HG03571 (cell line): ENCODE measurements at regions not wholly inside any gene's neighbourhood (a gene's known extent, or its start where the extent isn't known, plus 50 kb on each side); places are given as distances from the start of the nearest gene placed in this dataset.

ENCODE experiments used
- ATAC-seq: cut with Tn5 transposase; IDR thresholded peaks from one replicate; pipeline ENCODE4 v1.9.1; 2021; ENCODE audit not compliant: unreplicated experiment

GRCh38 chr5:1707467-1707866 lies 92.2 kb downstream of the MRPL36 start:
- ATAC-seq, result no peak

DNA sequence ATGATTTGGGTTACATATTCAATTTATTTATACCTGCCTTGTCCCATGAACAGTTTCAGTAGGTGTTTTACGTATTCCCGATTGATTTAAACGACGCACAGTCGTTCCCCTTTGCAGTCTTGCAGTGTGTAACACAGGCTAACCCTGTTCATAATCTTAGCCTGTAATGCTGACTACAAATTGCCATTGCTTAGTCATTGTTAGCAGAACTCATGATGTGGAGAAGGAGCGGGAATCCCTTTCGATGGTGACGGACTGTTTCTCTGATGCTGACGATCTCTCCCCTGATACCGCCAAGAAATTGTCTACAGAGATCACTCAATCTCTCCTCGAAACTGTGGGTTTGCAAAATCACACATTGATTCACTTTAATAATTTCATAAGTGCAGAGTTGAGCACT lies 93.2 kb downstream of the MRPL36 start:
- no peak for ATAC-seq

DNA sequence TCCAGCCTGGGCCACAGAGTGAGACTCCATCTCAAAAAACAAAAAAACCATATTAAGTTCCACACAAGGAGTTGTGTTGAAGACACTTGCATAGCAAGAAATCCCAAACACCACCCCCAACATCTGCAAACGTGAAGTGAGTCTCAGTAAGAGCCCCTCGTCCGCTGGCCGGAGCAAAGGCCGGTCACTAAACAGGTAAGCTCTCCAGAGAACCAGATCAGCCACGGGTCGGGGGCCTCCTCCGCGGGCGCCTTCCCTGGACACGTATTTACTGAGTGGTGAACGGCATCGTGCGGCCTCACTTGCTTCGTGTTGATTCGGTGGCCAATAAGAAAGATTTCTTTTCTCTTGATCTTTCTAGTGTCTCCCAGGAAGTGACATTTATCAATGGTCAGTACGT lies 93.6 kb downstream of the MRPL36 start:
- no peak for ATAC-seq

DNA sequence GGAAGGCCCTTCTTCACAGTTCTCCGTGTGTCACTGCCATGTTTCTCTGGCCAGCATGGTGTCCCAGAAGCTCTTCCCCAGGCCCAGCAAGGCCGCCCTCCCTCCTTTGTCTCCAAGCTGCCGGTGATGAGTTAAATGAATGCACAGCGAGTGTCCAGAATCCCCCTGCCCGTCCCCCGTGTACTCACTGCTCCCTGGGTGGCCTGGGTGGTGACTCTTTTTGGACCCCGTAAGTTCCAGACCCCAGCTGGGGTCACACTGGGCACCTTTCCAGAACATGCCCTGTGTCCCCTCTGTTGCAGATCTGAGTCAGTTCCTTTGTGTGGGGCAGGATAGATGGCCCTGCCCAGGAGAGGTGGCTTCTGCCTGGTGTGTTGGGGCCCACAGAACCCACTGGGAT lies 95.0 kb downstream of the MRPL36 start:
- no peak for ATAC-seq

DNA sequence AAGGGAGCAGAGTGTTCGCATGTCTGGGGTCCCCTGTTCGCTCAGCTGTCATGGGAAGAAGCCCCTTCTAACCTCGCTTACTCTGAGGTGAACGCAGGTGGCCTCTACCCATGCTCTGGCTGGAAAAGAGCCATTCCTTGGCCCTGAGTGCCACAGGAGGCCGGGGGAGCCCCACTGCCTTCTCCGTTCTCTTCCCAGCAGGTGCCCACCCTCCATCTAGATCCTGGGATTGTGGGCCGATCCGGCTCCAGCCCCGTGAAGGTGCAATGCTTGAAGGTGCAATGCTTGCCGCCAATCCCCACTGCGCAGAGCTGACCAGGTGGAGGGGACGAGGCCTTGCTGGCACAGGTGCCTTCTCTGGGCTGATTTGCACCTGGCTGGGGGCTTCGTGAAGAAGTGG lies 95.4 kb downstream of the MRPL36 start:
- ATAC-seq, result no peak

GRCh38 chr5:1703352-1704050 lies 96.1 kb downstream of the MRPL36 start:
- ATAC-seq, result no peak

GRCh38 chr5:1702318-1702717 lies 97.3 kb downstream of the MRPL36 start:
- ATAC-seq, result no peak

GRCh38 chr5:1701884-1702283 lies 97.8 kb downstream of the MRPL36 start:
- ATAC-seq, result no peak

DNA sequence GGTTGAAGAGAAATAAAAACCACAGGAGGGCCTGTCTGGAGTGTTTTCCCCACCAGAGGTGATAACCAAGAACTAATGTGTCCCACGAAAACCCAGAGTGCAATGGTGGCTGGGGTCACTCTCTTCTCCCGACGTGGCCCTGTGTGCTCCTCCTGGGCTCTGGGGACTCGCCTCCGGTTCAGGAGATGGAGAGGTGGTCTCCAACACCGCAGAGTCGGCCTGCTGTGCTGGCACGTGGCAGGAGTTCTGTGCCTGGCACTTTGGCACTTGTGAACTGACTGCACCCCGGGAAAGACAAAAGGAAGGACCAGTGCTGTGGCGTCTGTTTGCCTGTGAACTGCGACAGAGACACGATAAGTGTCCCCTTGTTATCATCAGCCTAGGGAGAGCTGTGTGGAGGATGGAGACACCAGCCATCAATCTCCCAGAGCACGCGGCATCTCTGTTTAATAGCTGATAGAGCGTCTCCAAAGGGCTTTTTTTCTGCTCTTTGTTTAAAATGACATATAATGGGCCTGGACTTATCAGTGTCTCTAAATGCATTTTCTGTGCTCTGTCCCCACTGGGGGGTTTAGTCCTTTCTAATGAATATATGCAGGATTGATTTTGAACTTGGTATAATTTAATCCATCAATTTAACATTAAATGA lies 98.3 kb downstream of the MRPL36 start:
- no peak for ATAC-seq

DNA sequence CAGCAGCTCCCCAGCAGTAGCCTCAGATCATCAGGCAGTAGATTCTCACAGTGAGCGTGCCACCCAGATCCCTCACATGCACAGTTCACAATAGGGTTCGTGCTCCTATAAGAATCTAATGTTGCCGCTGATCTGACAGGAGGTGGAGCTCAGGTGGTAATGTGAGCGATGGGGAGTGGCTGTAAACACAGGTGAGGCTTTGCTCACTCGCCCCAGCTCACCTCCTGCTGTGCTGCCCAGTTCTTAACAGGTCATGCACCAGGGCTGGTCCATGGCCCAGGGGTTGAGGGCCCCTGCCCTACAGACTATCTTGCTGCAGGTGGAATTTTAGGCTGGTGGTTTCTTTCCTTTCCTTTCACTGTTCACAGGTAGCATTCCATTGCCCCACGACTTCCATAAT lies 100.2 kb downstream of the MRPL36 start:
- no peak for ATAC-seq

GRCh38 chr5:1698589-1699316 lies 100.9 kb downstream of the MRPL36 start:
- no peak for ATAC-seq

GRCh38 chr5:1692381-1692780 lies 107.3 kb downstream of the MRPL36 start:
- no peak for ATAC-seq

GRCh38 chr5:1687301-1687970 lies 112.2 kb downstream of the MRPL36 start:
- no peak for ATAC-seq

DNA sequence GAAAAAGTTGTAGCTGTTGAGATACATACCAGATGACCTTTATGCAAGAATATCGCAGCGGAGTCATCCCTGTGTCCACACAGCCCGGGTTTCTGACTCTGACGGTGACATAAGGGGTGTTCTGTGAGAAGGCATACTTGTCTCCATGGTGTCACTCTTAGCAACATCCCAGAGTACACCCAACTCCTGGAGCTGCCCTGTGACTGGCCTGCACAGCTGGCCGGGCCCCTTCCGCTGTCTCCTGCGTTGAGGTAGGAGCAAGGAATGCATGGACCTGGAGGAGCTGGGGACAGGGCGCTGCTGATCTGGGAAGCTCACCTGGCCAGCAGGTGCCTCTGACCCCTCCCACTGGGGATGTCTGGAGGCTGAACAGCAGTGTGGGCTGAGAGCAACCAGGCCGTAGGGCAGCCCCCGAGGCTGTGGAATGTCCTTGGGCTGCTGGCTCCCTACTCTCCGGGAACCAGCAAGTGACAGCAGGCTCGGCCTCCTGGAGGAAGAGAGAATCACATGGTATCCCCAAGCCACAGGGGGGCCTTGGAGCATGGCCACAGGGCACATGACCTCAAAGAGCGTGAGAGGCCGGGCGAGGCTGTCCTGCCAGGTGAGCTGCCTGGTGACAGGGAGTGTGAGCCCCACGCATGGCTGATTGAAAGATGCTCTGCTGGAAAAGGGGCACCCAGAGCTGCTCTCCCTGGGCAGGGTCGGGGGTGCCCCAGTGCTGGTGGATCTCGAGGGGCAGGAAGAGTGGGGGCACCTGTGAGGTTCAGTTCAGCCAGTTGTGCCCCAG lies 113.4 kb downstream of the MRPL36 start:
- no peak for ATAC-seq

DNA sequence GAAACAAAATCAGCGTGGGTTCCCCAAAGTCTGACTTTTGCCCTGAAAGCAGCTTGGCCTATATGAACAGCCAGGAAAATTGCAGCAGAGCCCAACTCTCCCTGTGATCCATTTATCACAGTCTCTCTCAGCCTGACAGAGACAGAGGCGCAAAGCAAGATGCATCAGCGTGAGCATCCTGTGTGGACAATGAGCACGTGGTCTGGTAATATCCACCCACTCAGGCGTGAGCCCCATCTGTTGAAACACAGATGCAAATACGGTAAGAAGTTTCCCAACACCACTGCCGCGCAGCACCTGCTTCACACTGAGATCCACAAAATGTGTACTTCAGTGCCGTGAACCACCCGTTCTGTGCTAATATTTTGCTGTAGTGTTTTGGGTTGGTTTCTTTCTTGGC lies 114.6 kb downstream of the MRPL36 start:
- ATAC-seq, result no peak

DNA sequence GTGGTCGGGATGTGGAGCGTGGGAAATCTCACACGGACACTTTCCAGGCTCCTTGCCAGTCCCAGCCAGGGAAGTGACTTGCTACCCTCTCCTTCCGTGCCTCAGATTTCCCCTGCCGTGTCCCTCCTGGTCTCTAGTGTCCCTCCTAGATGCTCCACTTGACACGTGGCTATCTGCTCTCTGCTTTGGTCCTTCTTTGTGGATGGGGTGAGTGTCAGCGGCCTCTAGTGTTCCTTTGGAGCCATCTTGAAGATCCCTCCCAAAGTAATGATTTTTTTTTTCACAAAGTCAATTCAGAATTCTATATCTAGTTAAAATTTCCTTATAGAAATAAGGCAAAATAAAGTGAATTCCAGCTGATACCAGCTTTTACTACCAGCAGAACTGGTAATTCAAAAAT lies 117.7 kb downstream of the MRPL36 start:
- no peak for ATAC-seq

- no peak for ATAC-seq
Observed at GRCh38 chr5:1673042-1673677, 126.5 kb downstream of the MRPL36 start.

- no peak for ATAC-seq
Observed at GRCh38 chr5:1672396-1672795, 127.2 kb downstream of the MRPL36 start.

- ATAC-seq, result no peak
Observed at GRCh38 chr5:1671351-1671750, 128.3 kb downstream of the MRPL36 start.

- no peak for ATAC-seq
Observed at GRCh38 chr5:1670351-1670750, 129.3 kb downstream of the MRPL36 start.
